GM21825 (cell line): ENCODE measurements at regions not wholly inside any gene's neighbourhood (a gene's known extent, or its start where the extent isn't known, plus 50 kb on each side); places are given as distances from the start of the nearest gene placed in this dataset.

Source experiments
- ATAC-seq: cut with Tn5 transposase; IDR thresholded peaks from one replicate; pipeline ENCODE4 v1.9.1; 2021; ENCODE audit warnings: mild to moderate bottlenecking, moderate library complexity; ENCODE audit not compliant: unreplicated experiment

GRCh38 chr6:165830761-165831160 is 167.7 kb upstream of the PDE10A start:
- ATAC-seq = no peak

- no peak for ATAC-seq
Observed at GRCh38 chr6:165829376-165829775, 166.3 kb upstream of the PDE10A start.

GRCh38 chr6:165827190-165827518 is 164.1 kb upstream of the PDE10A start:
- ATAC-seq = no peak

- ATAC-seq = no peak
Observed at GRCh38 chr6:165826487-165827189, 163.6 kb upstream of the PDE10A start.

- no peak for ATAC-seq
Observed at GRCh38 chr6:165825256-165825815, 162.3 kb upstream of the PDE10A start.

GRCh38 chr6:165823609-165824326 is 160.7 kb upstream of the PDE10A start:
- no peak for ATAC-seq

GRCh38 chr6:165822501-165822900 is 159.5 kb upstream of the PDE10A start:
- no peak for ATAC-seq

- no peak for ATAC-seq
Observed at GRCh38 chr6:165821754-165822153, 158.7 kb upstream of the PDE10A start.

GRCh38 chr6:165820934-165821333 is 157.9 kb upstream of the PDE10A start:
- ATAC-seq = no peak

GRCh38 chr6:165820407-165820806 is 157.4 kb upstream of the PDE10A start:
- ATAC-seq = no peak

GRCh38 chr6:165819394-165819793 is 156.4 kb upstream of the PDE10A start:
- no peak for ATAC-seq

GRCh38 chr6:165818200-165818599 is 155.2 kb upstream of the PDE10A start:
- ATAC-seq = no peak

GRCh38 chr6:165817771-165818170 is 154.7 kb upstream of the PDE10A start:
- no peak for ATAC-seq

GRCh38 chr6:165817148-165817547 is 154.1 kb upstream of the PDE10A start:
- no peak for ATAC-seq

GRCh38 chr6:165814679-165815078 is 151.6 kb upstream of the PDE10A start:
- no peak for ATAC-seq

- ATAC-seq = no peak
Observed at GRCh38 chr6:165811512-165811911, 148.5 kb upstream of the PDE10A start.

GRCh38 chr6:165808021-165808420 is 145.0 kb upstream of the PDE10A start:
- ATAC-seq = no peak

GRCh38 chr6:165807249-165807960 is 144.4 kb upstream of the PDE10A start:
- no peak for ATAC-seq

GRCh38 chr6:165806126-165806810 is 143.2 kb upstream of the PDE10A start:
- no peak for ATAC-seq

GRCh38 chr6:165805636-165806035 is 142.6 kb upstream of the PDE10A start:
- no peak for ATAC-seq

GRCh38 chr6:165805067-165805555 is 142.1 kb upstream of the PDE10A start:
- ATAC-seq = no peak
